Endothelial cell of umbilical vein (primary cell): ENCODE measurements at regions not wholly inside any gene's neighbourhood (a gene's known extent, or its start where the extent isn't known, plus 50 kb on each side); places are given as distances from the start of the nearest gene placed in this dataset.

Experiments used
- CTCF ChIP-seq, 2 donors: IDR thresholded peaks; 1 replicate in 1 of 2; 2 replicates in 1 of 2; pipeline ENCODE4 v1.5.1; 2011; ENCODE audit warnings: low read length in 2 of 2, mild to moderate bottlenecking in 2 of 2, moderate library complexity in 2 of 2, control low read depth in 1 of 2, inconsistent platforms in 1 of 2, low read depth in 1 of 2; ENCODE audit not compliant: insufficient read depth in 1 of 2; ENCODE audit errors: extremely low read depth in 1 of 2
- EZH2 ChIP-seq: IDR thresholded peaks from 2 replicates; pipeline ENCODE4 v1.6.1; 2012; ENCODE audit warnings: borderline replicate concordance, low read depth, mild to moderate bottlenecking, moderate library complexity, low read length, inconsistent platforms; ENCODE audit not compliant: severe bottlenecking
- FOS ChIP-seq: IDR thresholded peaks from 2 replicates; pipeline ENCODE4 v1.6.1; 2011; ENCODE audit warnings: mild to moderate bottlenecking, low read length, moderate library complexity, borderline replicate concordance; ENCODE audit not compliant: insufficient read depth
- JUN ChIP-seq: IDR thresholded peaks from 2 replicates; pipeline ENCODE4 v1.6.1; 2011; ENCODE audit warnings: borderline replicate concordance, low read depth; ENCODE audit not compliant: insufficient read length, insufficient read depth
- MAX ChIP-seq: IDR thresholded peaks from 2 replicates; pipeline ENCODE4 v1.6.1; 2011; ENCODE audit not compliant: insufficient read depth, insufficient read length
- MYC ChIP-seq: IDR thresholded peaks from one replicate; pipeline ENCODE4 v1.6.1; 2011; ENCODE audit warnings: mild to moderate bottlenecking, low read depth, low read length
- POLR2A ChIP-seq: IDR thresholded peaks from 2 replicates; pipeline ENCODE4 v1.6.1; 2012; ENCODE audit warnings: low read depth, mild to moderate bottlenecking, control low read depth, low read length
- POLR2AphosphoS5 ChIP-seq: IDR thresholded peaks from 2 replicates; pipeline ENCODE4 v1.6.1; 2012; ENCODE audit warnings: low read depth, mild to moderate bottlenecking, control low read depth, low read length, moderate library complexity; ENCODE audit not compliant: insufficient read depth

- TF ChIP-seq CTCF (IDR thresholded peaks at IDR 0.05; ENCODE audit: extremely low read depth in 1 of 2, insufficient read depth in 1 of 2, low read depth in 1 of 2, low read length in 2 of 2) = no peak
- TF ChIP-seq POLR2AphosphoS5 = no peak
- no peak for TF ChIP-seq POLR2A
- no peak for TF ChIP-seq EZH2
- TF ChIP-seq MAX = no peak
- no peak for TF ChIP-seq JUN
- TF ChIP-seq MYC = no peak
- no peak for TF ChIP-seq FOS
Observed at GRCh38 chr18:78352910-78353309, 626.7 kb upstream of the SALL3 start.
